Effector memory CD8-positive, alpha-beta T cell (primary cell): ENCODE measurements at regions not wholly inside any gene's neighbourhood (a gene's known extent, or its start where the extent isn't known, plus 50 kb on each side); places are given as distances from the start of the nearest gene placed in this dataset.
"Not testable (repeated sequence)": the region's sequence is repeated elsewhere in the genome, so short reads cannot be mapped to it uniquely, and the experiment has no call there.

ENCODE experiments used
- ATAC-seq: fragments of 150-1000 bp; cut with Tn5 transposase; replicated peaks from 2 replicates; pipeline ENCODE4 v1.10.0; 2021; ENCODE audit warnings: mild to moderate bottlenecking, moderate library complexity
- DNase-seq, 3 experiments: peaks; one replicate each; pipeline ENCODE4 v3.0.0; 2021
- H3K27ac Mint-ChIP-seq, 2 donors: one replicate each; pipeline ENCODE4 v1.8.0; 2022; ENCODE audit warnings: mild to moderate bottlenecking in 2 of 2, mixed read lengths in 2 of 2, moderate library complexity in 2 of 2
- H3K27me3 Mint-ChIP-seq, 2 donors: one replicate each; pipeline ENCODE4 v1.8.0; 2022; ENCODE audit warnings: mixed read lengths in 2 of 2
- H3K36me3 Mint-ChIP-seq: one replicate; pipeline ENCODE4 v1.8.0; 2022; ENCODE audit warnings: mild to moderate bottlenecking, moderate library complexity, mixed read lengths; ENCODE audit not compliant: insufficient read depth
- H3K4me1 Mint-ChIP-seq, 2 donors: one replicate each; pipeline ENCODE4 v1.8.0; 2022; ENCODE audit warnings: low read depth in 2 of 2, mixed read lengths in 2 of 2
- H3K4me3 Mint-ChIP-seq, 2 donors: one replicate each; pipeline ENCODE4 v1.8.0; 2022; ENCODE audit warnings: mild to moderate bottlenecking in 2 of 2, mixed read lengths in 2 of 2, moderate library complexity in 2 of 2
- H3K9me3 Mint-ChIP-seq, 2 donors: one replicate each; pipeline ENCODE4 v1.8.0; 2022; ENCODE audit warnings: mixed read lengths in 2 of 2

GRCh38 chr4:105036991-105037390, 109.7 kb upstream of the TET2 start:
- Mint-ChIP-seq H3K36me3 (no peaks in the 10 kb centered on the region), H3K4me3 (no peak overlapping the region), H3K27ac (no peak overlapping the region), H3K27me3 (no peaks in the 10 kb centered on the region), H3K9me3 (peaks cover 0 to 5% of the 10 kb centered on the region in 2 donors), H3K4me1 (no peaks in the 10 kb centered on the region)
- DNase-seq (no peak), ATAC-seq (no peak)

DNA sequence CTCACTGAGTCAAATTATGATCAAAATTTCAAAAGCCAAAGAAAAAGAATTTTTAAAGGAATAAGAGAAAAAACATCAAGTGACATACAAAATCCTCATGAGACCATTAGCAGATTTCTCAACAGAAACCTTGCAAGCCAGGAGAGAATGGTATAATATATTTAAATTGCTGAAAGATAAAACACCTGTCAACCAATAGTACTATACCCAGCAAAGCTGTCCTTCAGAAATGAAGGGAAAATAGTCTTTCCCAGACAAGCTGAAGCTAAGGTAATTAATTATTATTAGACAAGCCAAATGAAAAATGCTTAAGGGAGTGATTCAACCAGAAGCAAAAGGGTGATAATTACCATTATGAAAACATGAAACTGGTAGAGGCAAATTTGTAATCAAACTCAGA, 104.2 kb upstream of the TET2 start:
- Mint-ChIP-seq H3K27ac (no peak overlapping the region), H3K27me3 (no peaks in the 10 kb centered on the region), H3K36me3 (no peaks in the 10 kb centered on the region), H3K4me3 (no peak overlapping the region), H3K9me3 (peaks cover 0 to 4% of the 10 kb centered on the region in 2 donors), H3K4me1 (no peaks in the 10 kb centered on the region)
- DNase-seq (no peak), ATAC-seq (no peak)

- DNase-seq (no peak), ATAC-seq (no peak)
- H3K9me3 Mint-ChIP-seq: peaks cover 3 to 16% of the 10 kb centered on the region in 2 donors
- no peak overlapping the region for H3K4me3 Mint-ChIP-seq
- H3K4me1 Mint-ChIP-seq: no peaks in the 10 kb centered on the region
- no peaks in the 10 kb centered on the region for H3K36me3 Mint-ChIP-seq
- H3K27me3 Mint-ChIP-seq: no peaks in the 10 kb centered on the region
- H3K27ac Mint-ChIP-seq: no peak overlapping the region
Observed at GRCh38 chr4:105050896-105051295, 95.8 kb upstream of the TET2 start.

DNA sequence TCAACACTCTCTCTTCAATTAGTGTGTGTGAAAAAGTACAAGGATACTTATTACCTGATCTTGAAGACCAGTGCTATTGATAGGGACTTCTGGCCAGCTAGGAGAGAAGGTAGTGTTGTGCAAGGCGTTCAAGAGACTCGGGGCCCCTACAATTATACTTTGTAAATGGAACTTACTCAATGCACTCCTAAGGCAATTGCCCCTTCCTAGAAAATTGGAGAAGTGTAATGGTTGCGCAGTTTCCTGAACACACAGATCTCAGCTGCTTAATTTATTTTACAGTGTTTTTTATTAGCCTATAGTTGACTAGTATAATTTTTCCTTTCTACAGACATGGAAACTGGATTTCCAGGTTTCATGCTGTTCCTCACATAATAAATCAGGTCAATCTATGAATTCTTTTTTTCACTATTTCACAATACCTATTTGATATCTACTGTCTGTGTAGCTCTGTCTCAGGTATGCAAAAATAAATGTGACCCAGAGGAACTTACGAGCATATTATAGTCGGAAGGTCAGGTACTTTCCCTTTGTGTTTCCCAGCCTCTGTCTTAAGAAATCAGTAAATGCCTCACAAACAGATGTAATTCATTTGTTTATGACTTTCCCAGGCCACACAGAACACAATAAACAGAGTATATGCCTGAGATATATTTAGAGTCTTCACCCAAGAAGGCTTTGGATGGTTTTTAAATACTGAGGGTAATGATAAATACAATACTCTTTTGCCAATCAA, 89.1 kb upstream of the TET2 start:
- peaks cover 0 to 6% of the 10 kb centered on the region in 2 donors for H3K9me3 Mint-ChIP-seq
- H3K4me1 Mint-ChIP-seq: peaks cover 9 to 13% of the 10 kb centered on the region in 2 donors
- no peak overlapping the region for H3K27ac Mint-ChIP-seq
- H3K27me3 Mint-ChIP-seq: no peaks in the 10 kb centered on the region
- H3K4me3 Mint-ChIP-seq: no peak overlapping the region
- ATAC-seq (no peak), DNase-seq (no peak)
- no peaks in the 10 kb centered on the region for H3K36me3 Mint-ChIP-seq

GRCh38 chr4:105058177-105058812, 88.4 kb upstream of the TET2 start:
- Mint-ChIP-seq H3K27ac (no peak overlapping the region), H3K4me3 (no peak overlapping the region)

DNA sequence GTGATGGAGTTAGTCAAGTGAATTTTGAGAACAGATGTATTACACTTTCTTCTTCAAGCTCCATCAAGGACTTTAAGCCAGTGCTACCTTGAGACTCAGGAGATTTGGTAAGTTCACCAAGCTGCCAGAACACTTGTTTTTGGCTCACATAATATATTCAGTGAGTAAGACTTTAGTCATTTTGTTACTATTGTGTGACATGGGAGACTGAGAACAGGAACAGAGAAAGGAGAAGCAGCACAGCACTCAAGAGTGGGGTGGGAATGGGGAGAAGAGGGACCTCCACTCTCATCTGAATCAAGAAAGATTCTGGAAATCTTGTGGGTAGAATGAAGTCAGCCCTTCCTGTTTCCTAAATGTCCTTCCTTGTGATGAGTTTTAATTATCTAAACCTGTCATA, 87.3 kb upstream of the TET2 start:
- DNase-seq (no peak), ATAC-seq (no peak)
- Mint-ChIP-seq H3K9me3 (no peaks in the 10 kb centered on the region), H3K27ac (no peak overlapping the region), H3K27me3 (no peaks in the 10 kb centered on the region), H3K36me3 (no peaks in the 10 kb centered on the region), H3K4me3 (no peak overlapping the region), H3K4me1 (peaks cover 9 to 13% of the 10 kb centered on the region in 2 donors)

More at GRCh38 chr4:105058177-105058812, 88.4 kb upstream of the TET2 start:
- Mint-ChIP-seq H3K27me3 (no peaks in the 10 kb centered on the region), H3K9me3 (no peaks in the 10 kb centered on the region), H3K4me1 (peaks cover 9 to 13% of the 10 kb centered on the region in 2 donors), H3K36me3 (no peaks in the 10 kb centered on the region)
- ATAC-seq (no peak), DNase-seq (no peak)

- ATAC-seq (peak; percentile 53), DNase-seq (no peak)
- Mint-ChIP-seq H3K4me1 (peaks cover 9 to 13% of the 10 kb centered on the region in 2 donors), H3K4me3 (no peak overlapping the region), H3K9me3 (no peaks in the 10 kb centered on the region), H3K27ac (peak overlapping the region in 1 of 2 donors; percentile 52), H3K36me3 (no peaks in the 10 kb centered on the region), H3K27me3 (peaks cover 0 to 7% of the 10 kb centered on the region in 2 donors)
Observed at GRCh38 chr4:105060628-105061027, 86.0 kb upstream of the TET2 start.

- H3K27ac Mint-ChIP-seq: peak overlapping the region in 1 of 2 donors; percentile 52
- peaks cover 0 to 7% of the 10 kb centered on the region in 2 donors for H3K27me3 Mint-ChIP-seq
- H3K4me3 Mint-ChIP-seq: no peak overlapping the region
- no peak for DNase-seq
- H3K36me3 Mint-ChIP-seq: no peaks in the 10 kb centered on the region
- H3K4me1 Mint-ChIP-seq: peaks cover 9 to 13% of the 10 kb centered on the region in 2 donors
- H3K9me3 Mint-ChIP-seq: no peaks in the 10 kb centered on the region
- ATAC-seq: peak; percentile 54
Observed at GRCh38 chr4:105061136-105061696, 85.5 kb upstream of the TET2 start.

DNA sequence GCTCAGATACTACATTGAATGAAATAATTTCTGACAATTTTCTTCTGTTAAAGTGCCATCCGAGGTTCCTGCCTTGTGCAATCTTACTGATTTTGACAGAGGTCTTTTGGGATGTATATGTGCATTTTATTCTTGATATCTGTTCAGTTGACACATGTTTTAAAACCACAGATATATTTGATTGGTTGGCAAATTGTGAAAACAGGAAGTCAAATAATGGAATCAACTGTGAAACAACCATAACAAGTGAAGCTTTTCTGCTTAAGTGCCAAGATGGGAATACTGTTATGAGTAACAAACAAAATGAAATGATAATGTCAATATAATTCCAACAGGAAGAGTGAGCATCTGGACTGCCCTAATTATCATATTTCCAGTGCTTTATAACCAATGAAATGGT, 84.9 kb upstream of the TET2 start:
- Mint-ChIP-seq H3K27me3 (peaks cover 0 to 7% of the 10 kb centered on the region in 2 donors), H3K36me3 (no peaks in the 10 kb centered on the region), H3K9me3 (no peaks in the 10 kb centered on the region), H3K4me3 (no peak overlapping the region), H3K27ac (no peak overlapping the region), H3K4me1 (peaks cover 9 to 13% of the 10 kb centered on the region in 2 donors)
- DNase-seq: no peak
- ATAC-seq: no peak

- no peak overlapping the region for H3K4me3 Mint-ChIP-seq
Observed at GRCh38 chr4:105066401-105066800, 80.3 kb upstream of the TET2 start.

GRCh38 chr4:105067431-105067830, 79.2 kb upstream of the TET2 start:
- Mint-ChIP-seq H3K4me1 (no peaks in the 10 kb centered on the region), H3K4me3 (no peak overlapping the region), H3K27me3 (peaks cover 0 to 7% of the 10 kb centered on the region in 2 donors), H3K9me3 (no peaks in the 10 kb centered on the region), H3K27ac (no peak overlapping the region), H3K36me3 (no peaks in the 10 kb centered on the region)
- DNase-seq: no peak
- no peak for ATAC-seq

More at GRCh38 chr4:105066401-105066800, 80.3 kb upstream of the TET2 start:
- Mint-ChIP-seq H3K27ac (no peak overlapping the region), H3K4me1 (peaks cover 4 to 6% of the 10 kb centered on the region in 2 donors), H3K27me3 (peaks cover 0 to 7% of the 10 kb centered on the region in 2 donors), H3K9me3 (no peaks in the 10 kb centered on the region), H3K36me3 (no peaks in the 10 kb centered on the region)
- DNase-seq (no peak), ATAC-seq (no peak)

DNA sequence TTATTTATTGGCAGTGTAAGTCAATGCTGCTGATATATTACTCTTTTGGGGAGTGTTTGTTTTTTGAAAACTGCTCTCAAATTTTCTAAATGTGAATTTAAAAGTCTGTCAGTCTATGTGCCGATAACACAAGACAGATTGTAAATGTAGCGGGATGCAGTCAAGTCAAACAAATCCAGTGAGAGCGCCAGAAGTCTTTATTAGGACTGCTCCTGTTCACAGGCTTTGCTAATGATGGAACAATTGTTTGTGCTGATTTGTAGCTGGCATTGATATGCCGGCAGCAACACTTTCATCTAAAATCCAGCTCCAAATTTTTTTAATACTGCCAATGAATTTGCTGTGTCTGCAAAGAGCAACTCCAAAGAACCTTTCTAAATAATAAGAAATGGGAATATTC, 78.7 kb upstream of the TET2 start:
- H3K27me3 Mint-ChIP-seq: peaks cover 0 to 7% of the 10 kb centered on the region in 2 donors
- no peaks in the 10 kb centered on the region for H3K36me3 Mint-ChIP-seq
- no peaks in the 10 kb centered on the region for H3K9me3 Mint-ChIP-seq
- DNase-seq (no peak), ATAC-seq (no peak)
- H3K4me1 Mint-ChIP-seq: no peaks in the 10 kb centered on the region
- H3K27ac Mint-ChIP-seq: no peak overlapping the region
- no peak overlapping the region for H3K4me3 Mint-ChIP-seq

DNA sequence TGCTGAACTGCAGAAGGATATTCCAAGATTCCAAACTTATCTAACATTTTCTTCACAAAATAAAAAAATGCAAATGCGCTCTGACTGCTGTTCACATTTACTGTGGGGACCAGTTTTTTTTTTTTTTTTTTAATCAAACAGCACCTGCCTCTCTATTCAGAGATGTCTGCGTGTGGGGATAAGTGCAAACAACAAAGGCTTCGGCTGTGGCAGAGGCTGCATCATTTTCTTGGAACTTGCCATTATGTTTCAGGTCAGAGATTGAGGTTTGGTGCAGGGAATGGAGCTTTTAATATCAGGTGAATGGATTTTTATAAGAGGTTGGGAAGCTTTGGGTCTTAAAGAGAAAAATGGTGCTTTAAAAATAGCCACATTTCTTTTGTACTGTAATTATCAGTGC, 78.2 kb upstream of the TET2 start:
- Mint-ChIP-seq H3K36me3 (no peaks in the 10 kb centered on the region), H3K27me3 (peaks cover 0 to 7% of the 10 kb centered on the region in 2 donors), H3K4me1 (no peaks in the 10 kb centered on the region), H3K27ac (no peak overlapping the region), H3K9me3 (no peaks in the 10 kb centered on the region), H3K4me3 (no peak overlapping the region)
- DNase-seq (no peak), ATAC-seq (no peak)

DNA sequence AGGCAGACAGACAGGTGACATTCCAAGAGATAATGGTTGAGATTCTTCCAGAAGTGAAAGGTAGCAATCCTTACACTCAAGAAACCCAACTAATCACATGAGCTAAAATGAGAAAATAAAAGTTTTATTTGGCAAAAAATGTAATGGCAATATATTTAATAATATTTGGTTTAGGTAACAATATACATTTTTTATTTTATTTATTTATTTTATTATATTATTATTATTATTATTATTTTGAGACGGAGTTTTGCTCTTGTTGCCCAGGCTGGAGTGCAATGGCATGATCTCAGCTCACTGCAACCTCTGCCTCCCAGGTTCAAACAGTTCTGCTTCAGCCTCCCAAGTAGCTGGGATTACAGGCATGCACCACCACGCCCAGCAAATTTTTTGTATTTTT, 74.6 kb upstream of the TET2 start:
- H3K9me3 Mint-ChIP-seq, ATAC-seq, H3K4me1 Mint-ChIP-seq, H3K36me3 Mint-ChIP-seq, H3K4me3 Mint-ChIP-seq, H3K27me3 Mint-ChIP-seq, DNase-seq, H3K27ac Mint-ChIP-seq: not testable (repeated sequence)
